ENCODE measurements at regions not wholly inside any gene's neighbourhood (a gene's known extent, or its start where the extent isn't known, plus 50 kb on each side); places are given as distances from the start of the nearest gene placed in this dataset.

DNA sequence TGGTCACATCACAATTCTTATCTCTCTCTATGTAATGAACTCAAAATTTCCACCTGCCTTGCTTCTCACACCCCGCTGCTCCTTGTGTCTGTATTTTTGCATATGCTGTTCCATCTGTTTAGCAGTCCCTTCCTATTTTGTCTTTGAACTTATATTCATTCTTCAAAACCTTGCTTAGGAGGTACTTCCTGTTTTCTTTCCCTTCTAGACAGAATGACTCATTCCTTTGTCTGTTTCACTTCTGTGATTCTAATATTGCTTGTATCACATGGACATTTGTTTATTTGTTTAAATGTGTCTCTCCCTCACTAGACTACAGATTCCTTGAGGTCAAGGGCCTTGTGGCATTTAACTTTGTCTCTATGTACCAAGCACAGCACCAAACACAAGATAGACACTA lies 424.2 kb downstream of the ETNK1 start:
- TF ChIP-seq, protein P1, sequence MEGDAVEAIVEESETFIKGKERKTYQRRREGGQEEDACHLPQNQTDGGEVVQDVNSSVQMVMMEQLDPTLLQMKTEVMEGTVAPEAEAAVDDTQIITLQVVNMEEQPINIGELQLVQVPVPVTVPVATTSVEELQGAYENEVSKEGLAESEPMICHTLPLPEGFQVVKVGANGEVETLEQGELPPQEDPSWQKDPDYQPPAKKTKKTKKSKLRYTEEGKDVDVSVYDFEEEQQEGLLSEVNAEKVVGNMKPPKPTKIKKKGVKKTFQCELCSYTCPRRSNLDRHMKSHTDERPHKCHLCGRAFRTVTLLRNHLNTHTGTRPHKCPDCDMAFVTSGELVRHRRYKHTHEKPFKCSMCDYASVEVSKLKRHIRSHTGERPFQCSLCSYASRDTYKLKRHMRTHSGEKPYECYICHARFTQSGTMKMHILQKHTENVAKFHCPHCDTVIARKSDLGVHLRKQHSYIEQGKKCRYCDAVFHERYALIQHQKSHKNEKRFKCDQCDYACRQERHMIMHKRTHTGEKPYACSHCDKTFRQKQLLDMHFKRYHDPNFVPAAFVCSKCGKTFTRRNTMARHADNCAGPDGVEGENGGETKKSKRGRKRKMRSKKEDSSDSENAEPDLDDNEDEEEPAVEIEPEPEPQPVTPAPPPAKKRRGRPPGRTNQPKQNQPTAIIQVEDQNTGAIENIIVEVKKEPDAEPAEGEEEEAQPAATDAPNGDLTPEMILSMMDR (IDR thresholded peaks at IDR 0.05), result no peak
- no peak for TF ChIP-seq POLR2A (IDR thresholded peaks at IDR 0.05)

Measured in lower leg skin (tissue), 3 donors.